A549 (cell line): ENCODE measurements at regions not wholly inside any gene's neighbourhood (a gene's known extent, or its start where the extent isn't known, plus 50 kb on each side); places are given as distances from the start of the nearest gene placed in this dataset.

ENCODE experiments used
- MYC ChIP-seq: IDR thresholded peaks from 2 replicates; pipeline ENCODE4 v1.6.1; 2012; ENCODE audit warnings: mild to moderate bottlenecking, inconsistent platforms, low read length, improper control_type of control experiment, borderline replicate concordance
- POLR2A ChIP-seq: IDR thresholded peaks from 2 replicates; pipeline ENCODE4 v1.6.1; 2012; ENCODE audit warnings: mild to moderate bottlenecking, low read length
- RAD21 ChIP-seq, 2 experiments: fragments of >200 bp in 1 of 2; sonication (Bioruptor Twin) in 1 of 2; formaldehyde crosslinking in 1 of 2; IDR thresholded peaks in 1 of 2; conservative IDR thresholded peaks in 1 of 2; 2 replicates in 1 of 2; 3 replicates in 1 of 2; pipeline ENCODE4 v1.6.1; 2012 to 2018; ENCODE audit warnings: inconsistent platforms in 1 of 2
- SMC3 ChIP-seq: fragments of >200 bp; sonication (Bioruptor Twin); formaldehyde crosslinking; IDR thresholded peaks from 3 replicates; pipeline ENCODE4 v1.6.1; 2018; ENCODE audit warnings: inconsistent platforms
- TF ChIP-seq, protein P1 (sequence below): fragments of 200-600 bp; sonication (generic); IDR thresholded peaks from 2 replicates; pipeline ENCODE4 v1.6.1; 2016; ENCODE audit warnings: antibody characterized with exemption, mild to moderate bottlenecking, moderate library complexity
- TF ChIP-seq, protein P2 (sequence below): fragments of >200 bp; sonication (Bioruptor Twin); formaldehyde crosslinking; IDR thresholded peaks from 3 replicates; pipeline ENCODE4 v1.5.1; 2016

DNA sequence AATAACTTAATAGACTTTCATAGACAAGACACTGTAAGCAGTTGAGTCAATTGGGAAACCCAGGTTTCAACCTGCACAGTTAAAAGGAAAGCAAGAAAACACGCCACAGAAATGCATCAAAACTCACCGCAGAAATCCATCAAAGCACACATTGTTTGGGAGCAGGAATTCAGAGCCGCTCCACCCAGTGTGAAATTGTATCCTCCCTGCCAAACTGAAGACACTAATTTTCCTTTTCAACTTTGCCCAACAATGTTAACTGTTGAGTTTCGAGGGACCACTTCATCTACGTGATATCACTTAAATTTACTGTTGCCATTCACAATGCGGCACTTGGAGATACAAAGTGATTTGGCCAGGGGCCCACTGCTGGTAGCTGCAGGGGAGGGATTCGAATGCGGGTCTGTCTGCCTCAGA, 92.7 kb downstream of the DACT2 start:
- TF ChIP-seq, protein P1, sequence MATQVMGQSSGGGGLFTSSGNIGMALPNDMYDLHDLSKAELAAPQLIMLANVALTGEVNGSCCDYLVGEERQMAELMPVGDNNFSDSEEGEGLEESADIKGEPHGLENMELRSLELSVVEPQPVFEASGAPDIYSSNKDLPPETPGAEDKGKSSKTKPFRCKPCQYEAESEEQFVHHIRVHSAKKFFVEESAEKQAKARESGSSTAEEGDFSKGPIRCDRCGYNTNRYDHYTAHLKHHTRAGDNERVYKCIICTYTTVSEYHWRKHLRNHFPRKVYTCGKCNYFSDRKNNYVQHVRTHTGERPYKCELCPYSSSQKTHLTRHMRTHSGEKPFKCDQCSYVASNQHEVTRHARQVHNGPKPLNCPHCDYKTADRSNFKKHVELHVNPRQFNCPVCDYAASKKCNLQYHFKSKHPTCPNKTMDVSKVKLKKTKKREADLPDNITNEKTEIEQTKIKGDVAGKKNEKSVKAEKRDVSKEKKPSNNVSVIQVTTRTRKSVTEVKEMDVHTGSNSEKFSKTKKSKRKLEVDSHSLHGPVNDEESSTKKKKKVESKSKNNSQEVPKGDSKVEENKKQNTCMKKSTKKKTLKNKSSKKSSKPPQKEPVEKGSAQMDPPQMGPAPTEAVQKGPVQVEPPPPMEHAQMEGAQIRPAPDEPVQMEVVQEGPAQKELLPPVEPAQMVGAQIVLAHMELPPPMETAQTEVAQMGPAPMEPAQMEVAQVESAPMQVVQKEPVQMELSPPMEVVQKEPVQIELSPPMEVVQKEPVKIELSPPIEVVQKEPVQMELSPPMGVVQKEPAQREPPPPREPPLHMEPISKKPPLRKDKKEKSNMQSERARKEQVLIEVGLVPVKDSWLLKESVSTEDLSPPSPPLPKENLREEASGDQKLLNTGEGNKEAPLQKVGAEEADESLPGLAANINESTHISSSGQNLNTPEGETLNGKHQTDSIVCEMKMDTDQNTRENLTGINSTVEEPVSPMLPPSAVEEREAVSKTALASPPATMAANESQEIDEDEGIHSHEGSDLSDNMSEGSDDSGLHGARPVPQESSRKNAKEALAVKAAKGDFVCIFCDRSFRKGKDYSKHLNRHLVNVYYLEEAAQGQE: no peak
- TF ChIP-seq, protein P2, sequence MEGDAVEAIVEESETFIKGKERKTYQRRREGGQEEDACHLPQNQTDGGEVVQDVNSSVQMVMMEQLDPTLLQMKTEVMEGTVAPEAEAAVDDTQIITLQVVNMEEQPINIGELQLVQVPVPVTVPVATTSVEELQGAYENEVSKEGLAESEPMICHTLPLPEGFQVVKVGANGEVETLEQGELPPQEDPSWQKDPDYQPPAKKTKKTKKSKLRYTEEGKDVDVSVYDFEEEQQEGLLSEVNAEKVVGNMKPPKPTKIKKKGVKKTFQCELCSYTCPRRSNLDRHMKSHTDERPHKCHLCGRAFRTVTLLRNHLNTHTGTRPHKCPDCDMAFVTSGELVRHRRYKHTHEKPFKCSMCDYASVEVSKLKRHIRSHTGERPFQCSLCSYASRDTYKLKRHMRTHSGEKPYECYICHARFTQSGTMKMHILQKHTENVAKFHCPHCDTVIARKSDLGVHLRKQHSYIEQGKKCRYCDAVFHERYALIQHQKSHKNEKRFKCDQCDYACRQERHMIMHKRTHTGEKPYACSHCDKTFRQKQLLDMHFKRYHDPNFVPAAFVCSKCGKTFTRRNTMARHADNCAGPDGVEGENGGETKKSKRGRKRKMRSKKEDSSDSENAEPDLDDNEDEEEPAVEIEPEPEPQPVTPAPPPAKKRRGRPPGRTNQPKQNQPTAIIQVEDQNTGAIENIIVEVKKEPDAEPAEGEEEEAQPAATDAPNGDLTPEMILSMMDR: no peak
- TF ChIP-seq POLR2A (no peak), SMC3 (no peak), MYC (no peak), RAD21 (conservative IDR thresholded peaks at IDR 0.05 in 1 of 2, IDR thresholded peaks at IDR 0.05 in 1 of 2) (no peak)
